HCT116 (cell line): ENCODE measurements at regions not wholly inside any gene's neighbourhood (a gene's known extent, or its start where the extent isn't known, plus 50 kb on each side); places are given as distances from the start of the nearest gene placed in this dataset.

Experiments
- ATAC-seq: fragments of 200-7000 bp; cut with Tn5 transposase; 2 replicates; pipeline ENCODE4 v1.9.1; 2020; ENCODE audit warnings: mild to moderate bottlenecking, moderate library complexity
- BruUV-seq: library from RNA; stranded (reverse); fragments of 400-500 nt; replicated peaks from 2 replicates; lab custom pipeline; 2021; lab: Mats Ljungman, UMichigan
- CTCF ChIA-PET: fragments of 300-600 bp; sonication (Branson Sonifier 250); formaldehyde crosslinking; loops from one replicate; lab custom pipeline; 2021; ENCODE audit warnings: antibody characterized with exemption; lab: Charles Lee
- POLR2A ChIA-PET: fragments of 300-600, 350-600 bp; sonication (Branson Sonifier 250); formaldehyde crosslinking; loops from one replicate; lab custom pipeline; 2021; ENCODE audit warnings: antibody characterized with exemption; lab: Charles Lee
- RAD21 ChIA-PET, 2 experiments: fragments of 300-600 bp; sonication (Branson Sonifier 250); formaldehyde crosslinking; loops; one replicate each; lab custom pipeline; 2023; ENCODE audit warnings: low total read pairs in 2 of 2; ENCODE audit not compliant: uncharacterized antibody in 2 of 2, unreplicated experiment in 2 of 2, low non-redundant PET in 1 of 2; lab: Charles Lee
- DNase-seq: peaks from one replicate; pipeline ENCODE4 v3.0.0-alpha.2; 2010; ENCODE audit warnings: low read depth, low spot score
- H2AFZ ChIP-seq: fragments of 200-600 bp; shearing (Covaris generic), sonication (generic); 2 replicates; pipeline ENCODE4 v1.6.1; 2017; ENCODE audit warnings: low read depth, mixed run types, mixed read lengths, antibody characterized with exemption, low read length; ENCODE audit not compliant: poor library complexity, severe bottlenecking
- H3K27ac ChIP-seq: 2 replicates; pipeline ENCODE4 v1.5.1; 2012; ENCODE audit warnings: low read depth, low read length
- H3K27me3 ChIP-seq: fragments of 200-600 bp; sonication (generic); 2 replicates; pipeline ENCODE4 v1.6.1; 2016; ENCODE audit warnings: mixed run types, low read length, mixed read lengths; ENCODE audit not compliant: insufficient read depth
- H3K36me3 ChIP-seq, 2 experiments: fragments of 200-500 bp in 1 of 2; fragments of 200-600 bp in 1 of 2; sonication (Bioruptor generic) in 1 of 2; sonication (generic) in 1 of 2; 2 replicates each; pipeline versions ENCODE4 v1.5.1 to v1.6.1; 2014 to 2016; ENCODE audit warnings: low read length in 2 of 2, inconsistent platforms in 1 of 2, mixed read lengths in 1 of 2, mixed run types in 1 of 2; ENCODE audit not compliant: insufficient read depth in 2 of 2, control insufficient read depth in 1 of 2
- H3K4me1 ChIP-seq, 2 experiments: fragments of 200-600 bp in 1 of 2; sonication (generic) in 1 of 2; 2 replicates each; pipeline versions ENCODE4 v1.5.1 to v1.6.1; 2012 to 2017; ENCODE audit warnings: low read length in 2 of 2, inconsistent platforms in 1 of 2, mild to moderate bottlenecking in 1 of 2, mixed read lengths in 1 of 2, mixed run types in 1 of 2, moderate library complexity in 1 of 2; ENCODE audit not compliant: insufficient read depth in 2 of 2, control insufficient read depth in 1 of 2
- H3K4me2 ChIP-seq: fragments of 200-600 bp; sonication (generic); 2 replicates; pipeline ENCODE4 v1.6.1; 2017; ENCODE audit warnings: mixed run types, low read length, mixed read lengths
- H3K4me3 ChIP-seq, 2 experiments: fragments of 200-600 bp in 1 of 2; sonication (generic) in 1 of 2; replicated peaks in 1 of 2; 2 replicates each; pipeline ENCODE4 v1.5.1; 2011 to 2016; ENCODE audit warnings: low read length in 2 of 2, control low read depth in 1 of 2, low read depth in 1 of 2, mild to moderate bottlenecking in 1 of 2, mixed read lengths in 1 of 2, mixed run types in 1 of 2
- H3K79me2 ChIP-seq: fragments of 200-600 bp; sonication (generic); 2 replicates; pipeline ENCODE4 v1.6.1; 2017; ENCODE audit warnings: mild to moderate bottlenecking, mixed run types, low read length, moderate library complexity, mixed read lengths; ENCODE audit not compliant: insufficient read depth
- H3K9ac ChIP-seq: fragments of 200-600 bp; sonication (generic); 2 replicates; pipeline ENCODE4 v1.6.1; 2016; ENCODE audit warnings: low read length, mixed read lengths
- H3K9me2 ChIP-seq: fragments of 200-600 bp; sonication (generic), shearing (Covaris generic); 2 replicates; pipeline ENCODE4 v1.6.1; 2017; ENCODE audit warnings: mixed run types, mild to moderate bottlenecking, moderate library complexity; ENCODE audit not compliant: insufficient read depth
- H3K9me3 ChIP-seq, 2 experiments: fragments of 200-500 bp in 1 of 2; fragments of 200-600 bp in 1 of 2; sonication (Bioruptor generic) in 1 of 2; sonication (generic) in 1 of 2; 2 replicates each; pipeline ENCODE4 v1.6.1; 2014 to 2017; ENCODE audit warnings: low read length in 2 of 2, mixed read lengths in 2 of 2, inconsistent platforms in 1 of 2, low read depth in 1 of 2, mild to moderate bottlenecking in 1 of 2, mixed run types in 1 of 2, moderate library complexity in 1 of 2; ENCODE audit not compliant: control insufficient read depth in 1 of 2, insufficient read depth in 1 of 2
- H4K20me1 ChIP-seq: fragments of 200-600 bp; sonication (generic), shearing (Covaris generic); 2 replicates; pipeline ENCODE4 v1.6.1; 2017; ENCODE audit warnings: mixed run types, mild to moderate bottlenecking, moderate library complexity; ENCODE audit not compliant: insufficient read depth
- ATF3 ChIP-seq: IDR thresholded peaks from 2 replicates; pipeline ENCODE4 v1.6.1; 2012
- CBX3 ChIP-seq: IDR thresholded peaks from 2 replicates; pipeline ENCODE4 v1.6.1; 2012; ENCODE audit warnings: low read depth
- EGR1 ChIP-seq: IDR thresholded peaks from 2 replicates; pipeline ENCODE4 v1.6.1; 2012; ENCODE audit warnings: low read depth
- EZH2phosphoT487 ChIP-seq: fragments of 200-600 bp; IDR thresholded peaks from 2 replicates; pipeline ENCODE4 v1.6.1; 2018; ENCODE audit warnings: antibody characterized with exemption, borderline replicate concordance
- FOSL1 ChIP-seq: IDR thresholded peaks from 2 replicates; pipeline ENCODE4 v1.6.1; 2012; ENCODE audit warnings: low read depth
- JUND ChIP-seq: IDR thresholded peaks from 2 replicates; pipeline ENCODE4 v1.6.1; 2012
- POLR2A ChIP-seq: IDR thresholded peaks from 2 replicates; pipeline ENCODE4 v1.7.0; 2011; ENCODE audit warnings: borderline replicate concordance; ENCODE audit not compliant: insufficient read depth, insufficient read length; ENCODE audit errors: extremely low read depth
- POLR2AphosphoS5 ChIP-seq: IDR thresholded peaks from 2 replicates; pipeline ENCODE4 v1.6.1; 2011; ENCODE audit warnings: mild to moderate bottlenecking, low read depth, low read length, moderate library complexity
- RAD21 ChIP-seq: IDR thresholded peaks from 2 replicates; pipeline ENCODE4 v1.6.1; 2012; ENCODE audit warnings: low read depth, mild to moderate bottlenecking
- REST ChIP-seq: IDR thresholded peaks from 2 replicates; pipeline ENCODE4 v1.6.1; 2012; ENCODE audit warnings: low read depth
- SIN3A ChIP-seq: IDR thresholded peaks from 2 replicates; pipeline ENCODE4 v1.6.1; 2012; ENCODE audit warnings: low read depth
- SP1 ChIP-seq: IDR thresholded peaks from 2 replicates; pipeline ENCODE4 v1.6.1; 2012; ENCODE audit warnings: low read depth
- SRF ChIP-seq: IDR thresholded peaks from 2 replicates; pipeline ENCODE4 v1.6.1; 2012; ENCODE audit warnings: low read depth
- TCF7L2 ChIP-seq: IDR thresholded peaks from 2 replicates; pipeline ENCODE4 v1.7.0; 2011; ENCODE audit warnings: borderline replicate concordance, inconsistent platforms; ENCODE audit not compliant: insufficient read depth, insufficient read length; ENCODE audit errors: extremely low read depth
- ZFX ChIP-seq: fragments of 450-650 bp; IDR thresholded peaks from 2 replicates; pipeline ENCODE4 v1.6.1; 2017
- ZNF274 ChIP-seq: fragments of 200-500 bp; sonication (Bioruptor generic); IDR thresholded peaks from 2 replicates; pipeline ENCODE4 v1.6.1; 2014; ENCODE audit warnings: mild to moderate bottlenecking, low read depth, low read length, inconsistent platforms
- intact Hi-C: fragments of 100-400 bp; cut with micrococcal nuclease; formaldehyde crosslinking; loops from 2 replicates; pipeline ENCODE4 v1.10.0; 2022
- TF ChIP-seq, protein P1 (sequence below): IDR thresholded peaks from 2 replicates; pipeline ENCODE4 v1.6.1; 2011; ENCODE audit warnings: mild to moderate bottlenecking, low read length, moderate library complexity; ENCODE audit not compliant: insufficient replicate concordance; ENCODE audit errors: extremely low read depth
- TF ChIP-seq, protein P2 (sequence below): IDR thresholded peaks from 2 replicates; pipeline ENCODE4 v1.6.1; 2012

DNA sequence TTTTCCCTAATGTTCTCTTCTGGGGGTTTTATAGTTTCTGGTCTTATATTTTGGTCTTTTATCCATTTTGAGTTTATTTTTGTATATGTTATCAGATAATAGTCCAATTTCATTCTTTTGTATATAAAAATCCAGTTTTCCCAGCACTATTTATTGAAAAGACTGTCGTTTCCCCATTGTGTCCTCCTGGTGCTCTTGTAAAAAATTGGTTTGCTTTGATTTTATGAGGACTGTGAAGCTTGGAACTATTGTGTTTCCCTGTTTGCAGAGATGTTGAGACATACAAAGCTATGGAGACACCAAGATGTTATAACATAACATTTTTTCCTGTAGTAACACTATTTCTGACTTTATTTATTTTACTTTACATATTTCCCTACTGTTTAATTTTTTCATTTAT lies 163.3 kb upstream of the TUT7 start:
- H3K36me3 ChIP-seq: no peaks in the 10 kb centered on the region
- intact Hi-C loops: no loop called here
- H3K9me2 ChIP-seq: no peaks in the 10 kb centered on the region
- no peak overlapping the region for H3K4me3 ChIP-seq
- ATAC-seq (no peak), DNase-seq (no peak)
- ChIA-PET RAD21 (no interaction called here), POLR2A (no interaction called here), CTCF (no interaction called here)
- peaks cover 34% of the 10 kb centered on the region for H3K27me3 ChIP-seq
- TF ChIP-seq REST (no peak), SP1 (no peak), ZFX (no peak), SIN3A (no peak), FOSL1 (no peak), EGR1 (no peak), EZH2phosphoT487 (no peak), SRF (no peak), RAD21 (no peak), CBX3 (no peak), ZNF274 (no peak), TCF7L2 (no peak), JUND (no peak), POLR2A (no peak), POLR2AphosphoS5 (no peak), ATF3 (no peak)
- TF ChIP-seq, protein P1, sequence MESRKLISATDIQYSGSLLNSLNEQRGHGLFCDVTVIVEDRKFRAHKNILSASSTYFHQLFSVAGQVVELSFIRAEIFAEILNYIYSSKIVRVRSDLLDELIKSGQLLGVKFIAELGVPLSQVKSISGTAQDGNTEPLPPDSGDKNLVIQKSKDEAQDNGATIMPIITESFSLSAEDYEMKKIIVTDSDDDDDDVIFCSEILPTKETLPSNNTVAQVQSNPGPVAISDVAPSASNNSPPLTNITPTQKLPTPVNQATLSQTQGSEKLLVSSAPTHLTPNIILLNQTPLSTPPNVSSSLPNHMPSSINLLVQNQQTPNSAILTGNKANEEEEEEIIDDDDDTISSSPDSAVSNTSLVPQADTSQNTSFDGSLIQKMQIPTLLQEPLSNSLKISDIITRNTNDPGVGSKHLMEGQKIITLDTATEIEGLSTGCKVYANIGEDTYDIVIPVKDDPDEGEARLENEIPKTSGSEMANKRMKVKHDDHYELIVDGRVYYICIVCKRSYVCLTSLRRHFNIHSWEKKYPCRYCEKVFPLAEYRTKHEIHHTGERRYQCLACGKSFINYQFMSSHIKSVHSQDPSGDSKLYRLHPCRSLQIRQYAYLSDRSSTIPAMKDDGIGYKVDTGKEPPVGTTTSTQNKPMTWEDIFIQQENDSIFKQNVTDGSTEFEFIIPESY: no peak
- TF ChIP-seq, protein P2, sequence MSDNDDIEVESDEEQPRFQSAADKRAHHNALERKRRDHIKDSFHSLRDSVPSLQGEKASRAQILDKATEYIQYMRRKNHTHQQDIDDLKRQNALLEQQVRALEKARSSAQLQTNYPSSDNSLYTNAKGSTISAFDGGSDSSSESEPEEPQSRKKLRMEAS: no peak
- no peak overlapping the region for H2AFZ ChIP-seq
- H3K27ac ChIP-seq: no peak overlapping the region
- no peaks in the 10 kb centered on the region for H3K9me3 ChIP-seq
- no peaks in the 10 kb centered on the region; the same call in 1 of the 2 replicates for H4K20me1 ChIP-seq
- no TSS peak for BruUV-seq
- no peak overlapping the region for H3K9ac ChIP-seq
- H3K4me1 ChIP-seq: no peaks in the 10 kb centered on the region
- no peaks in the 10 kb centered on the region for H3K79me2 ChIP-seq
- no peak overlapping the region for H3K4me2 ChIP-seq
